K562 (cell line): ENCODE measurements at regions not wholly inside any gene's neighbourhood (a gene's known extent, or its start where the extent isn't known, plus 50 kb on each side); places are given as distances from the start of the nearest gene placed in this dataset.

ENCODE experiments used
- ATAC-seq: fragments of 200-7000 bp; cut with Tn5 transposase; 3 replicates; pipeline ENCODE4 v1.9.1; 2020; ENCODE audit warnings: moderate library complexity
- BruUV-seq: library from RNA; stranded (reverse); fragments of 400-500 nt; replicated peaks from 2 replicates; lab custom pipeline; 2021; lab: Mats Ljungman, UMichigan
- CTCF ChIA-PET: fragments of 300-600 bp; formaldehyde crosslinking; extraction: SDS; loops from one replicate; lab custom pipeline; 2021; ENCODE audit warnings: low intra/inter-chr PET ratio; lab: Yijun Ruan, JAX
- POLR2A ChIA-PET: fragments of 300-600, 350-650 bp; sonication (Branson Sonifier 250); formaldehyde crosslinking; extraction: SDS; loops from one replicate; lab custom pipeline; 2021; ENCODE audit warnings: antibody characterized with exemption, inconsistent platforms; lab: Yijun Ruan, JAX
- DNase-seq, 4 experiments: peaks; one replicate each; pipeline versions ENCODE4 v3.0.0 to v3.0.0-alpha.2; 2011 to 2018; ENCODE audit warnings: low spot score in 3 of 4, mixed read lengths in 3 of 4; ENCODE audit errors: extremely low read depth in 1 of 4
- FAIRE-seq: peaks from 2 replicates; lab custom pipeline; 2011; peaks lifted over from hg19 to GRCh38; lab: Jason Lieb, UNC
- H2AFZ ChIP-seq: 2 replicates; pipeline ENCODE4 v1.6.0; 2011; ENCODE audit warnings: low read depth, low read length, control low read depth, inconsistent platforms
- H3K27ac ChIP-seq: fragments of 200-600 bp; 3 replicates; pipeline ENCODE4 v1.8.0; 2011; ENCODE audit warnings: low read depth, mild to moderate bottlenecking, control low read depth, inconsistent platforms, low read length, moderate library complexity, mixed read lengths; ENCODE audit errors: extremely low read depth
- H3K27me3 ChIP-seq, 2 experiments: fragments of 300-600 bp in 1 of 2; 2 replicates in 1 of 2; 3 replicates in 1 of 2; pipeline versions ENCODE4 v1.6.0 to v1.8.0; 2011; ENCODE audit warnings: inconsistent platforms in 2 of 2, low read length in 2 of 2, mild to moderate bottlenecking in 1 of 2, mixed read lengths in 1 of 2, moderate library complexity in 1 of 2; ENCODE audit not compliant: control insufficient read depth in 2 of 2, insufficient read depth in 2 of 2
- H3K36me3 ChIP-seq: fragments of 300-600 bp; 3 replicates; pipeline ENCODE4 v1.8.0; 2011; ENCODE audit warnings: mild to moderate bottlenecking, low read length, inconsistent platforms; ENCODE audit not compliant: control insufficient read depth, insufficient read depth
- H3K4me1 ChIP-seq, 2 experiments: fragments of 200-600 bp in 1 of 2; replicated peaks in 1 of 2; 2 replicates in 1 of 2; 3 replicates in 1 of 2; pipeline versions ENCODE4 v1.5.1 to v1.8.0; 2011; ENCODE audit warnings: inconsistent platforms in 2 of 2, low read length in 2 of 2, mild to moderate bottlenecking in 1 of 2, mixed read lengths in 1 of 2, moderate library complexity in 1 of 2; ENCODE audit not compliant: control insufficient read depth in 2 of 2, insufficient read depth in 2 of 2
- H3K4me2 ChIP-seq: 2 replicates; pipeline ENCODE4 v1.6.1; 2011; ENCODE audit warnings: low read length, control low read depth, inconsistent platforms, mixed read lengths; ENCODE audit not compliant: insufficient read depth
- H3K4me3 ChIP-seq: fragments of 200-600 bp; sonication (generic), shearing (Covaris generic); 2 replicates; pipeline ENCODE4 v1.5.1; 2016; ENCODE audit warnings: control low read depth, inconsistent platforms
- H3K79me2 ChIP-seq: fragments of 200-600 bp; 3 replicates; pipeline ENCODE4 v1.8.0; 2011; ENCODE audit warnings: low read length, inconsistent platforms; ENCODE audit not compliant: control insufficient read depth, insufficient read depth
- H3K9ac ChIP-seq, 2 experiments: 2 replicates each; pipeline versions ENCODE4 v1.6.0 to v1.6.1; 2011; ENCODE audit warnings: low read depth in 2 of 2, low read length in 2 of 2, control low read depth in 1 of 2, inconsistent platforms in 1 of 2, mild to moderate bottlenecking in 1 of 2, mixed read lengths in 1 of 2; ENCODE audit not compliant: insufficient read depth in 1 of 2
- H3K9me1 ChIP-seq: one replicate; pipeline ENCODE4 v1.6.0; 2011; ENCODE audit warnings: inconsistent platforms, mild to moderate bottlenecking, low read length, moderate library complexity; ENCODE audit not compliant: control insufficient read depth, insufficient read depth
- H3K9me3 ChIP-seq: replicated peaks from 2 replicates; pipeline ENCODE4 v1.5.1; 2011; ENCODE audit warnings: low read depth, low read length, inconsistent platforms; ENCODE audit not compliant: control insufficient read depth, insufficient read depth
- H4K20me1 ChIP-seq: replicated peaks from 2 replicates; pipeline ENCODE4 v1.6.1; 2011; ENCODE audit warnings: low read length, inconsistent platforms, mixed read lengths; ENCODE audit not compliant: control insufficient read depth, insufficient read depth
- CREBBP ChIP-seq: IDR thresholded peaks from one replicate; pipeline ENCODE4 v1.6.1; 2012; ENCODE audit warnings: low read depth, mild to moderate bottlenecking, control low read depth, inconsistent platforms, low read length
- E2F3 ChIP-seq: fragments of 250-450 bp; sonication (Bioruptor Pico); IDR thresholded peaks from 2 replicates; pipeline ENCODE4 v1.4.0; 2020; ENCODE audit warnings: mild to moderate bottlenecking
- EGR1 ChIP-seq: fragments of 450-650 bp; conservative IDR thresholded peaks from 2 replicates; pipeline ENCODE4 v1.6.1; 2017; ENCODE audit warnings: mild to moderate bottlenecking
- ERF ChIP-seq: fragments of 450-650 bp; formaldehyde crosslinking; IDR thresholded peaks from 2 replicates; pipeline ENCODE4 v1.4.0; 2020; ENCODE audit warnings: mild to moderate bottlenecking, mixed read lengths
- FOXK2 ChIP-seq, 2 experiments: fragments of 450-650 bp; IDR thresholded peaks in 1 of 2; conservative IDR thresholded peaks in 1 of 2; 2 replicates each; pipeline ENCODE4 v1.6.1; 2016; ENCODE audit warnings: low read depth in 2 of 2, mild to moderate bottlenecking in 1 of 2
- KDM1A ChIP-seq, 2 experiments: fragments of 450-650 bp; IDR thresholded peaks; 2 replicates each; pipeline ENCODE4 v1.6.1; 2016; ENCODE audit warnings: mild to moderate bottlenecking in 2 of 2
- LCOR ChIP-seq: sonication (generic); formaldehyde crosslinking; IDR thresholded peaks from 2 replicates; pipeline ENCODE4 v1.8.0; 2022; ENCODE audit warnings: mild to moderate bottlenecking, missing genetic modification reagents
- POLR2H ChIP-seq: IDR thresholded peaks from 2 replicates; pipeline ENCODE4 v1.6.1; 2016; ENCODE audit warnings: missing genetic modification characterization, low read depth, mild to moderate bottlenecking, control low read depth, missing compliant biosample characterization, moderate library complexity
- SAFB2 ChIP-seq: fragments of 200-400 bp; formaldehyde crosslinking; IDR thresholded peaks from 2 replicates; pipeline ENCODE4 v1.6.1; 2018; ENCODE audit warnings: borderline replicate concordance, low read length, low read depth, moderate library complexity; ENCODE audit not compliant: severe bottlenecking
- SETDB1 ChIP-seq: IDR thresholded peaks from one replicate; pipeline ENCODE4 v1.6.1; 2012; ENCODE audit warnings: low read length, control low read depth, inconsistent platforms
- SIX5 ChIP-seq, 2 experiments: IDR thresholded peaks; 2 replicates each; pipeline ENCODE4 v1.6.1; 2011; ENCODE audit warnings: low read length in 2 of 2, borderline replicate concordance in 1 of 2, low read depth in 1 of 2, mild to moderate bottlenecking in 1 of 2, moderate library complexity in 1 of 2; ENCODE audit not compliant: insufficient read depth in 1 of 2
- TCF7 ChIP-seq: sonication (generic); IDR thresholded peaks from 2 replicates; pipeline ENCODE4 v1.6.1; 2016; ENCODE audit warnings: antibody characterized with exemption, borderline replicate concordance
- ZNF121 ChIP-seq: sonication (generic); formaldehyde crosslinking; conservative IDR thresholded peaks from 2 replicates; pipeline ENCODE4 v1.8.0; 2022; ENCODE audit warnings: missing genetic modification reagents
- WGBS: fragments of 100-300 bp; shearing (Covaris generic); methylation state at CpG from one replicate; pipeline ENCODE4 v1.1.6; 2016; ENCODE audit warnings: low coverage, mixed read lengths; ENCODE audit not compliant: insufficient coverage; ENCODE audit errors: missing lambda C conversion rate; 5-methylcytosine and 5-hydroxymethylcytosine counted together
- in situ Hi-C: fragments of 300-500 bp; cut with MboI; formaldehyde crosslinking; loops from 4 replicates; pipeline ENCODE4 v1.15.0; 2018; ENCODE audit warnings: inconsistent platforms, mixed read lengths
- intact Hi-C: fragments of 100-400 bp; cut with micrococcal nuclease; formaldehyde crosslinking; loops from 2 replicates; pipeline ENCODE4 v1.14.2; 2022
- TF ChIP-seq, protein P1 (sequence below): fragments of 450-650 bp; IDR thresholded peaks from 2 replicates; pipeline ENCODE4 v1.6.1; 2016; ENCODE audit warnings: antibody characterized with exemption
- TF ChIP-seq, protein P2 (sequence below), 2 experiments: fragments of 450-650 bp; conservative IDR thresholded peaks; 2 replicates each; pipeline ENCODE4 v1.6.1; 2017; ENCODE audit warnings: mild to moderate bottlenecking in 2 of 2, moderate library complexity in 2 of 2
- TF ChIP-seq, protein P3 (sequence below): fragments of 450-650 bp; IDR thresholded peaks from one replicate; pipeline ENCODE4 v1.6.1; 2018; ENCODE audit warnings: mild to moderate bottlenecking, moderate library complexity; ENCODE audit not compliant: partially characterized antibody
- TF ChIP-seq, protein P4 (sequence below): IDR thresholded peaks from 2 replicates; pipeline ENCODE4 v1.6.1; 2011; ENCODE audit warnings: borderline replicate concordance, low read depth, mild to moderate bottlenecking, moderate library complexity, low read length; ENCODE audit not compliant: insufficient read depth, poor library complexity, severe bottlenecking

DNA sequence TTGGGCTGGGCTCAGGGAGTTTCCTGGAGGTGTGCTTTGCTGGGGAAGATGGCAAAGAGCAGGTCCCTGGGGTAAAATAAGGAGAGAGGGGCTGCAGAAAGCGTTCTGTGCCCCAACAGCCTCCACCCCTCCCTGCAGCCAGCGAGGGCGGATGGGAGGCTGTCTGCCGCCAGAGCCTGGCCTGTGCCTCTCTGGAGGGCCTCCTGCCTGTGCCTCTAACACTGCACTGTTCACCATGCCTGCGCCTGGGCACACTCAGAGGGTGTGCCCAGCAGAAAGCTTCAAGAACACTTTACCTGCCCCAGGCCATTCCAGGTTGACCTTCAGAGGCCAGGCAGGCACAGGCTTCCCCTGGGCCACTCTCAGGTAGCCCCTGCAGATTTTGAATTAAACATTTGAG lies 77.7 kb upstream of the KLF13 start:
- POLR2A ChIA-PET, result interaction anchor here (0.5 kb wide), 1 partner anchor 59 kb away, joined by 3 read pairs; no protein-coding TSS in a partner anchor
- TF ChIP-seq KDM1A (IDR thresholded peaks at IDR 0.05) (no peak), TCF7 (no peak), LCOR (no peak), CREBBP (no peak), FOXK2 (conservative IDR thresholded peaks at IDR 0.05 in 1 of 2, IDR thresholded peaks at IDR 0.05 in 1 of 2; ENCODE audit: low read depth in 2 of 2) (no peak), SAFB2 (no peak), SIX5 (IDR thresholded peaks at IDR 0.05; ENCODE audit: borderline replicate concordance in 1 of 2, insufficient read depth in 1 of 2, low read depth in 1 of 2, low read length in 2 of 2) (no peak), EGR1 (no peak), E2F3 (no peak), POLR2H (tag) (no peak), ERF (CRISPR knock-in tag) (no peak), ZNF121 (CRISPR knock-in tag) (no peak), SETDB1 (no peak)
- TF ChIP-seq, protein P1, sequence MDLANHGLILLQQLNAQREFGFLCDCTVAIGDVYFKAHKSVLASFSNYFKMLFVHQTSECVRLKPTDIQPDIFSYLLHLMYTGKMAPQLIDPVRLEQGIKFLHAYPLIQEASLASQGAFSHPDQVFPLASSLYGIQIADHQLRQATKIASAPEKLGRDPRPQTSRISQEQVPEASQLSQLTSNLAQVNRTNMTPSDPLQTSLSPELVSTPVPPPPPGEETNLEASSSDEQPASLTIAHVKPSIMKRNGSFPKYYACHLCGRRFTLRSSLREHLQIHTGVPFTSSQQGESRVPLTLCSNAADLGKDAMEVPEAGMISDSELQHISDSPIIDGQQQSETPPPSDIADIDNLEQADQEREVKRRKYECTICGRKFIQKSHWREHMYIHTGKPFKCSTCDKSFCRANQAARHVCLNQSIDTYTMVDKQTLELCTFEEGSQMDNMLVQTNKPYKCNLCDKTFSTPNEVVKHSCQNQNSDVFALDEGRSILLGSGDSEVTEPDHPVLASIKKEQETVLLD, result no peak
- TF ChIP-seq, protein P2, sequence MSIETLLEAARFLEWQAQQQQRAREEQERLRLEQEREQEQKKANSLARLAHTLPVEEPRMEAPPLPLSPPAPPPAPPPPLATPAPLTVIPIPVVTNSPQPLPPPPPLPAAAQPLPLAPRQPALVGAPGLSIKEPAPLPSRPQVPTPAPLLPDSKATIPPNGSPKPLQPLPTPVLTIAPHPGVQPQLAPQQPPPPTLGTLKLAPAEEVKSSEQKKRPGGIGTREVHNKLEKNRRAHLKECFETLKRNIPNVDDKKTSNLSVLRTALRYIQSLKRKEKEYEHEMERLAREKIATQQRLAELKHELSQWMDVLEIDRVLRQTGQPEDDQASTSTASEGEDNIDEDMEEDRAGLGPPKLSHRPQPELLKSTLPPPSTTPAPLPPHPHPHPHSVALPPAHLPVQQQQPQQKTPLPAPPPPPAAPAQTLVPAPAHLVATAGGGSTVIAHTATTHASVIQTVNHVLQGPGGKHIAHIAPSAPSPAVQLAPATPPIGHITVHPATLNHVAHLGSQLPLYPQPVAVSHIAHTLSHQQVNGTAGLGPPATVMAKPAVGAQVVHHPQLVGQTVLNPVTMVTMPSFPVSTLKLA (conservative IDR thresholded peaks at IDR 0.05), result no peak
- TF ChIP-seq, protein P3, sequence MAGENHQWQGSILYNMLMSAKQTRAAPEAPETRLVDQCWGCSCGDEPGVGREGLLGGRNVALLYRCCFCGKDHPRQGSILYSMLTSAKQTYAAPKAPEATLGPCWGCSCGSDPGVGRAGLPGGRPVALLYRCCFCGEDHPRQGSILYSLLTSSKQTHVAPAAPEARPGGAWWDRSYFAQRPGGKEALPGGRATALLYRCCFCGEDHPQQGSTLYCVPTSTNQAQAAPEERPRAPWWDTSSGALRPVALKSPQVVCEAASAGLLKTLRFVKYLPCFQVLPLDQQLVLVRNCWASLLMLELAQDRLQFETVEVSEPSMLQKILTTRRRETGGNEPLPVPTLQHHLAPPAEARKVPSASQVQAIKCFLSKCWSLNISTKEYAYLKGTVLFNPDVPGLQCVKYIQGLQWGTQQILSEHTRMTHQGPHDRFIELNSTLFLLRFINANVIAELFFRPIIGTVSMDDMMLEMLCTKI, result no peak
- TF ChIP-seq, protein P4, sequence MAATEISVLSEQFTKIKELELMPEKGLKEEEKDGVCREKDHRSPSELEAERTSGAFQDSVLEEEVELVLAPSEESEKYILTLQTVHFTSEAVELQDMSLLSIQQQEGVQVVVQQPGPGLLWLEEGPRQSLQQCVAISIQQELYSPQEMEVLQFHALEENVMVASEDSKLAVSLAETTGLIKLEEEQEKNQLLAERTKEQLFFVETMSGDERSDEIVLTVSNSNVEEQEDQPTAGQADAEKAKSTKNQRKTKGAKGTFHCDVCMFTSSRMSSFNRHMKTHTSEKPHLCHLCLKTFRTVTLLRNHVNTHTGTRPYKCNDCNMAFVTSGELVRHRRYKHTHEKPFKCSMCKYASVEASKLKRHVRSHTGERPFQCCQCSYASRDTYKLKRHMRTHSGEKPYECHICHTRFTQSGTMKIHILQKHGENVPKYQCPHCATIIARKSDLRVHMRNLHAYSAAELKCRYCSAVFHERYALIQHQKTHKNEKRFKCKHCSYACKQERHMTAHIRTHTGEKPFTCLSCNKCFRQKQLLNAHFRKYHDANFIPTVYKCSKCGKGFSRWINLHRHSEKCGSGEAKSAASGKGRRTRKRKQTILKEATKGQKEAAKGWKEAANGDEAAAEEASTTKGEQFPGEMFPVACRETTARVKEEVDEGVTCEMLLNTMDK, result no peak

More for the DNA sequence above, 77.7 kb upstream of the KLF13 start:
- no peak for ATAC-seq
- H4K20me1 ChIP-seq, result peaks cover 7% of the 10 kb centered on the region; the same call in 1 of the 2 replicates
- intact Hi-C loops (no loop called here), in situ Hi-C loops (no loop called here)
- H3K36me3 ChIP-seq, result no peaks in the 10 kb centered on the region
- CTCF ChIA-PET, result no interaction called here
- no peaks in the 10 kb centered on the region for H3K4me1 ChIP-seq
- WGBS, result 2% methylated on average over 5 of the region's 5 CpGs
- H3K9me1 ChIP-seq, result peaks cover 3% of the 10 kb centered on the region
- no peak for DNase-seq
- H3K4me3 ChIP-seq, result no peak overlapping the region
- peaks cover 12 to 52% of the 10 kb centered on the region in 2 experiments for H3K27me3 ChIP-seq
- H3K9ac ChIP-seq, result no peak overlapping the region
- H2AFZ ChIP-seq, result no peak overlapping the region
- no peak for FAIRE-seq
- H3K4me2 ChIP-seq, result no peak overlapping the region
- no peaks in the 10 kb centered on the region for H3K79me2 ChIP-seq
- H3K27ac ChIP-seq, result no peak overlapping the region
- BruUV-seq, result no TSS peak
- no peaks in the 10 kb centered on the region for H3K9me3 ChIP-seq
